Sigmoid colon (tissue), 6 donors: ENCODE measurements at regions not wholly inside any gene's neighbourhood (a gene's known extent, or its start where the extent isn't known, plus 50 kb on each side); places are given as distances from the start of the nearest gene placed in this dataset.

Experiments used
- DNase-seq: peaks from one replicate; pipeline ENCODE4 v3.0.0-alpha.2; 2019
- H3K27ac ChIP-seq, 4 donors: fragments of 200-600 bp; sonication (generic); one replicate each; pipeline ENCODE4 v1.5.1; 2016 to 2019; ENCODE audit warnings: mild to moderate bottlenecking in 1 of 4
- H3K27me3 ChIP-seq, 3 donors: fragments of 200-600 bp; sonication (generic); one replicate each; pipeline ENCODE4 v1.5.1; 2019; ENCODE audit warnings: mild to moderate bottlenecking in 1 of 3
- H3K36me3 ChIP-seq, 4 donors: fragments of 200-600 bp; sonication (generic); one replicate each; pipeline ENCODE4 v1.5.1; 2016 to 2019
- H3K4me1 ChIP-seq, 4 donors: fragments of 200-600 bp; sonication (generic); one replicate each; pipeline ENCODE4 v1.5.1; 2017 to 2019
- H3K4me3 ChIP-seq, 4 donors: fragments of 200-600 bp; sonication (generic); one replicate each; pipeline ENCODE4 v1.5.1; 2017 to 2019; ENCODE audit warnings: mild to moderate bottlenecking in 2 of 4, moderate library complexity in 1 of 4
- H3K9me3 ChIP-seq, 4 donors: fragments of 200-600 bp in 3 of 4; sonication (generic) in 3 of 4; one replicate each; pipeline versions ENCODE4 v1.5.1 to v1.6.1; 2013 to 2019
- CTCF ChIP-seq, 4 experiments: fragments of 450-650 bp in 3 of 4; fragments of 200-600 bp in 1 of 4; IDR thresholded peaks; one replicate each; pipeline ENCODE4 v1.5.1; 2016 to 2019; ENCODE audit warnings: antibody characterized with exemption in 4 of 4, mild to moderate bottlenecking in 3 of 4, moderate library complexity in 2 of 4
- EP300 ChIP-seq, 4 donors: sonication (generic); formaldehyde crosslinking; IDR thresholded peaks; one replicate each; pipeline ENCODE4 v1.6.1; 2017; ENCODE audit warnings: antibody characterized with exemption in 4 of 4
- POLR2A ChIP-seq, 2 donors: fragments of 450-650 bp; IDR thresholded peaks; one replicate each; pipeline ENCODE4 v1.6.1; 2016; ENCODE audit warnings: antibody characterized with exemption in 2 of 2, mild to moderate bottlenecking in 2 of 2, moderate library complexity in 2 of 2
- POLR2AphosphoS5 ChIP-seq, 4 donors: sonication (generic); formaldehyde crosslinking; IDR thresholded peaks; one replicate each; pipeline ENCODE4 v1.6.1; 2017; ENCODE audit warnings: antibody characterized with exemption in 4 of 4
- WGBS, 2 donors: extraction: QIAGEN DNeasy Blood & Tissue Kit; methylation state at CpG; one replicate each; pipeline ENCODE4 v1.1.7; 2013; 5-methylcytosine and 5-hydroxymethylcytosine counted together
- intact Hi-C: fragments of 100-400 bp; cut with DNase I; formaldehyde crosslinking; loops from one replicate; pipeline ENCODE4 v1.15.1; 2023
- donor health status: healthy with polysubstance abuse.
- donor health status: healthy.

- no peaks in the 10 kb centered on the region for H3K27me3 ChIP-seq
- peaks cover 0 to 4% (median 0%) of the 10 kb centered on the region in 4 donors for H3K9me3 ChIP-seq
- 87 to 89% methylated on average over 11 of the region's 11 CpGs for WGBS, 2 donors
- H3K27ac ChIP-seq: no peak overlapping the region
- H3K4me1 ChIP-seq: peaks cover 0 to 6% (median 2%) of the 10 kb centered on the region in 4 donors
- H3K36me3 ChIP-seq: no peaks in the 10 kb centered on the region
- intact Hi-C loops: no loop called here
- no peak for DNase-seq
- no peak for TF ChIP-seq POLR2A (IDR thresholded peaks at IDR 0.05)
- no peak for TF ChIP-seq EP300 (IDR thresholded peaks at IDR 0.05)
- TF ChIP-seq CTCF (IDR thresholded peaks at IDR 0.05): no peak
- TF ChIP-seq POLR2AphosphoS5 (IDR thresholded peaks at IDR 0.05): no peak
- no peak overlapping the region for H3K4me3 ChIP-seq
These were observed 329.8 kb downstream of the RPS6KC1 start for GRCh38 chr1:213380865-213381264.

GRCh38 chr1:213381572-213382084 lies 330.6 kb downstream of the RPS6KC1 start:
- no peaks in the 10 kb centered on the region for H3K36me3 ChIP-seq
- TF ChIP-seq POLR2A (IDR thresholded peaks at IDR 0.05) (no peak), CTCF (IDR thresholded peaks at IDR 0.05) (no peak), EP300 (IDR thresholded peaks at IDR 0.05) (no peak), POLR2AphosphoS5 (IDR thresholded peaks at IDR 0.05) (no peak)
- peaks cover 0 to 6% (median 2%) of the 10 kb centered on the region in 4 donors for H3K4me1 ChIP-seq
- peaks cover 0 to 4% (median 0%) of the 10 kb centered on the region in 4 donors for H3K9me3 ChIP-seq
- no peaks in the 10 kb centered on the region for H3K27me3 ChIP-seq
- H3K4me3 ChIP-seq: no peak overlapping the region
- intact Hi-C loops: no loop called here
- H3K27ac ChIP-seq: no peak overlapping the region
- WGBS, 2 donors: 11 to 50% methylated on average over 17 of the region's 17 CpGs
- no peak for DNase-seq

GRCh38 chr1:213383465-213383864 lies 332.4 kb downstream of the RPS6KC1 start:
- WGBS, 2 donors: 90 to 97% methylated on average over 3 of the region's 3 CpGs
- no peak overlapping the region for H3K27ac ChIP-seq
- H3K4me1 ChIP-seq: peaks cover 0 to 6% (median 2%) of the 10 kb centered on the region in 4 donors
- peaks cover 0 to 4% (median 0%) of the 10 kb centered on the region in 4 donors for H3K9me3 ChIP-seq
- H3K4me3 ChIP-seq: no peak overlapping the region
- no peaks in the 10 kb centered on the region for H3K27me3 ChIP-seq
- no peaks in the 10 kb centered on the region for H3K36me3 ChIP-seq
- intact Hi-C loops: no loop called here
- TF ChIP-seq EP300 (IDR thresholded peaks at IDR 0.05): no peak
- TF ChIP-seq POLR2A (IDR thresholded peaks at IDR 0.05): no peak
- TF ChIP-seq POLR2AphosphoS5 (IDR thresholded peaks at IDR 0.05): no peak
- TF ChIP-seq CTCF (IDR thresholded peaks at IDR 0.05): no peak
- no peak for DNase-seq

- intact Hi-C loops: no loop called here
- H3K4me1 ChIP-seq: peaks cover 0 to 6% (median 2%) of the 10 kb centered on the region in 4 donors
- no peak for DNase-seq
- no peak overlapping the region for H3K4me3 ChIP-seq
- H3K36me3 ChIP-seq: no peaks in the 10 kb centered on the region
- 85 to 94% methylated on average over 1 of the region's 1 CpG for WGBS, 2 donors
- peaks cover 0 to 4% (median 0%) of the 10 kb centered on the region in 4 donors for H3K9me3 ChIP-seq
- no peak overlapping the region for H3K27ac ChIP-seq
- TF ChIP-seq EP300 (IDR thresholded peaks at IDR 0.05): no peak
- no peak for TF ChIP-seq POLR2AphosphoS5 (IDR thresholded peaks at IDR 0.05)
- TF ChIP-seq CTCF (IDR thresholded peaks at IDR 0.05): no peak
- no peak for TF ChIP-seq POLR2A (IDR thresholded peaks at IDR 0.05)
- no peaks in the 10 kb centered on the region for H3K27me3 ChIP-seq
These were observed 334.2 kb downstream of the RPS6KC1 start for GRCh38 chr1:213385201-213385600.

GRCh38 chr1:213385806-213386324 lies 334.8 kb downstream of the RPS6KC1 start:
- H3K27me3 ChIP-seq: no peaks in the 10 kb centered on the region
- no peak for DNase-seq
- peaks cover 0 to 6% (median 2%) of the 10 kb centered on the region in 4 donors for H3K4me1 ChIP-seq
- TF ChIP-seq CTCF (IDR thresholded peaks at IDR 0.05): no peak
- intact Hi-C loops: no loop called here
- H3K9me3 ChIP-seq: peaks cover 0 to 4% (median 0%) of the 10 kb centered on the region in 4 donors
- H3K4me3 ChIP-seq: no peak overlapping the region
- H3K27ac ChIP-seq: no peak overlapping the region
- H3K36me3 ChIP-seq: no peaks in the 10 kb centered on the region
- WGBS, 2 donors: 76 to 80% methylated on average over 4 of the region's 4 CpGs
